GM23338 (cell line): ENCODE measurements at regions not wholly inside any gene's neighbourhood (a gene's known extent, or its start where the extent isn't known, plus 50 kb on each side); places are given as distances from the start of the nearest gene placed in this dataset.

Source experiments
- ATAC-seq: fragments of 200-7000 bp; cut with Tn5 transposase; 3 replicates; pipeline ENCODE4 v1.9.1; 2020
- DNase-seq: peaks from one replicate; pipeline ENCODE4 v3.0.0-alpha.2; 2015; ENCODE audit warnings: low spot score
- H2AFZ ChIP-seq: fragments of 200-600 bp; sonication (generic); 2 replicates; pipeline ENCODE4 v1.8.0; 2016; ENCODE audit warnings: antibody characterized with exemption, mild to moderate bottlenecking, moderate library complexity
- H3F3A ChIP-seq: fragments of 200-600 bp; sonication (generic); replicated peaks from 2 replicates; pipeline ENCODE4 v1.8.0; 2017; ENCODE audit warnings: antibody characterized with exemption, mixed run types, low read depth
- H3K27ac ChIP-seq: fragments of 200-600 bp; sonication (generic); 2 replicates; pipeline ENCODE4 v1.6.1; 2016; ENCODE audit warnings: low read depth
- H3K27me3 ChIP-seq: fragments of 200-600 bp; sonication (generic); 2 replicates; pipeline ENCODE4 v1.8.0; 2016; ENCODE audit warnings: mild to moderate bottlenecking, mixed run types, moderate library complexity; ENCODE audit not compliant: insufficient read depth
- H3K36me3 ChIP-seq: fragments of 200-600 bp; sonication (generic); 2 replicates; pipeline ENCODE4 v1.8.0; 2016; ENCODE audit warnings: mild to moderate bottlenecking; ENCODE audit not compliant: insufficient read depth
- H3K4me1 ChIP-seq: fragments of 200-600 bp; sonication (generic); 2 replicates; pipeline ENCODE4 v1.8.0; 2016; ENCODE audit warnings: mild to moderate bottlenecking, moderate library complexity; ENCODE audit not compliant: insufficient read depth
- H3K4me2 ChIP-seq: fragments of 200-600 bp; sonication (generic); 2 replicates; pipeline ENCODE4 v1.7.1; 2017; ENCODE audit warnings: mixed run types
- H3K4me3 ChIP-seq: fragments of 200-600 bp; sonication (generic); 2 replicates; pipeline ENCODE4 v1.6.1; 2016; ENCODE audit warnings: mixed run types
- H3K79me2 ChIP-seq: fragments of 200-600 bp; sonication (generic); replicated peaks from 2 replicates; pipeline ENCODE4 v1.8.0; 2017; ENCODE audit warnings: mild to moderate bottlenecking; ENCODE audit not compliant: insufficient read depth
- H3K9me2 ChIP-seq: fragments of 200-600 bp; sonication (generic); 2 replicates; pipeline ENCODE4 v1.8.0; 2017; ENCODE audit not compliant: insufficient read depth
- H4K20me1 ChIP-seq: fragments of 200-600 bp; sonication (generic); replicated peaks from 2 replicates; pipeline ENCODE4 v1.8.0; 2017; ENCODE audit warnings: mild to moderate bottlenecking; ENCODE audit not compliant: insufficient read depth
- H3K27ac Mint-ChIP-seq: 2 replicates; pipeline ENCODE4 v1.8.0; 2020; ENCODE audit warnings: inconsistent platforms, mild to moderate bottlenecking, moderate library complexity, mixed read lengths
- H3K27me3 Mint-ChIP-seq: 3 replicates; pipeline ENCODE4 v1.8.0; 2022; ENCODE audit warnings: low read depth, mild to moderate bottlenecking, moderate library complexity, mixed read lengths, inconsistent platforms; ENCODE audit not compliant: insufficient read depth, poor library complexity
- H3K36me3 Mint-ChIP-seq: 3 replicates; pipeline ENCODE4 v1.8.0; 2021; ENCODE audit warnings: low read depth, mild to moderate bottlenecking, inconsistent platforms, moderate library complexity, mixed read lengths
- H3K4me1 Mint-ChIP-seq: 3 replicates; pipeline ENCODE4 v1.8.0; 2020; ENCODE audit warnings: mild to moderate bottlenecking, inconsistent platforms, mixed read lengths
- H3K4me3 Mint-ChIP-seq: 3 replicates; pipeline ENCODE4 v1.8.0; 2021; ENCODE audit warnings: moderate library complexity, mild to moderate bottlenecking, inconsistent platforms, mixed read lengths
- H3K9me3 Mint-ChIP-seq: 3 replicates; pipeline ENCODE4 v1.8.0; 2020; ENCODE audit warnings: moderate library complexity, mild to moderate bottlenecking, inconsistent platforms, mixed read lengths
- CREB1 ChIP-seq: fragments of 250-450 bp; sonication (Bioruptor Pico); IDR thresholded peaks from 2 replicates; pipeline ENCODE4 v1.5.0; 2020; ENCODE audit warnings: low read depth, mild to moderate bottlenecking, moderate library complexity
- CTCF ChIP-seq, 2 experiments: fragments of 200-600 bp in 1 of 2; sonication (generic) in 1 of 2; conservative IDR thresholded peaks; 2 replicates each; pipeline versions ENCODE4 v1.5.1 to v1.6.1; 2016 to 2017; ENCODE audit warnings: antibody characterized with exemption in 2 of 2, low read depth in 2 of 2, mild to moderate bottlenecking in 2 of 2, moderate library complexity in 1 of 2
- ETS1 ChIP-seq: IDR thresholded peaks from 2 replicates; pipeline ENCODE4 v1.6.1; 2016; ENCODE audit warnings: antibody characterized with exemption
- EZH2 ChIP-seq: fragments of 200-600 bp; sonication (generic); IDR thresholded peaks from one replicate; pipeline ENCODE4 v1.8.0; 2017; ENCODE audit warnings: antibody characterized with exemption, mild to moderate bottlenecking, low read depth; ENCODE audit not compliant: unreplicated experiment
- EZH2phosphoT487 ChIP-seq: fragments of 200-600 bp; sonication (generic); IDR thresholded peaks from one replicate; pipeline ENCODE4 v1.8.1; 2018; ENCODE audit warnings: antibody characterized with exemption; ENCODE audit not compliant: unreplicated experiment
- JUNB ChIP-seq: IDR thresholded peaks from one replicate; pipeline ENCODE4 v1.6.1; 2016; ENCODE audit warnings: antibody characterized with exemption; ENCODE audit not compliant: unreplicated experiment
- NANOG ChIP-seq: IDR thresholded peaks from 2 replicates; pipeline ENCODE4 v1.6.1; 2016; ENCODE audit warnings: antibody characterized with exemption, borderline replicate concordance
- POLR2AphosphoS5 ChIP-seq: IDR thresholded peaks from 2 replicates; pipeline ENCODE4 v1.6.1; 2016; ENCODE audit warnings: antibody characterized with exemption, low read depth
- REST ChIP-seq: IDR thresholded peaks from one replicate; pipeline ENCODE4 v1.6.1; 2018; ENCODE audit warnings: antibody characterized with exemption; ENCODE audit not compliant: unreplicated experiment
- STAT1 ChIP-seq: IDR thresholded peaks from one replicate; pipeline ENCODE4 v1.6.1; 2016; ENCODE audit warnings: antibody characterized with exemption; ENCODE audit not compliant: unreplicated experiment
- ZNF114 ChIP-seq: fragments of 250-450 bp; sonication (Bioruptor Pico); IDR thresholded peaks from 2 replicates; pipeline ENCODE4 v1.5.0; 2020; ENCODE audit warnings: mild to moderate bottlenecking, moderate library complexity
- ZNF331 ChIP-seq: fragments of 250-450 bp; sonication (Bioruptor Pico); IDR thresholded peaks from 2 replicates; pipeline ENCODE4 v1.5.0; 2020; ENCODE audit warnings: low read depth, mild to moderate bottlenecking, moderate library complexity
- ZNF462 ChIP-seq: fragments of 250-450 bp; sonication (Bioruptor Pico); IDR thresholded peaks from 2 replicates; pipeline ENCODE4 v1.5.0; 2020; ENCODE audit warnings: mild to moderate bottlenecking, moderate library complexity

GRCh38 chr5:124592891-124593290 lies 153.5 kb downstream of the ZNF608 start:
- Mint-ChIP-seq H3K27ac (no peak overlapping the region), H3K4me3 (no peak overlapping the region), H3K4me1 (peaks cover 15% of the 10 kb centered on the region; the same call in 2 of the 3 replicates), H3K9me3 (no peaks in the 10 kb centered on the region), H3K36me3 (no peaks in the 10 kb centered on the region), H3K27me3 (peaks cover 1% of the 10 kb centered on the region)
- TF ChIP-seq STAT1: no peak
- no peak for TF ChIP-seq POLR2AphosphoS5
- no peak for TF ChIP-seq ZNF462
- no peak for TF ChIP-seq REST
- TF ChIP-seq CREB1 (CRISPR knock-in tag): no peak
- TF ChIP-seq ZNF114 (CRISPR knock-in tag): no peak
- no peak for TF ChIP-seq CTCF (conservative IDR thresholded peaks at IDR 0.05; ENCODE audit: low read depth in 2 of 2)
- no peak for TF ChIP-seq EZH2phosphoT487
- no peak for TF ChIP-seq JUNB
- no peak for TF ChIP-seq ETS1
- no peak for TF ChIP-seq EZH2
- TF ChIP-seq ZNF331 (CRISPR knock-in tag): no peak
- no peak for TF ChIP-seq NANOG
- no peak overlapping the region for H3K4me2 ChIP-seq
- DNase-seq (no peak), ATAC-seq (no peak)
- no peak overlapping the region for H2AFZ ChIP-seq
- no peaks in the 10 kb centered on the region for H3K36me3 ChIP-seq
- H3K79me2 ChIP-seq: no peaks in the 10 kb centered on the region
- no peak overlapping the region for H3K27ac ChIP-seq
- H3K9me2 ChIP-seq: 0 out of 2 replicates have a peak, but pooled peaks cover 5% of the 10 kb centered on the region
- no peak overlapping the region for H3K4me3 ChIP-seq
- no peaks in the 10 kb centered on the region for H3F3A ChIP-seq
- H3K4me1 ChIP-seq: no peaks in the 10 kb centered on the region; the same call in 1 of the 2 replicates
- no peaks in the 10 kb centered on the region for H3K27me3 ChIP-seq
- no peaks in the 10 kb centered on the region for H4K20me1 ChIP-seq
